Adipocyte (in vitro differentiated cells): ENCODE measurements at regions not wholly inside any gene's neighbourhood (a gene's known extent, or its start where the extent isn't known, plus 50 kb on each side); places are given as distances from the start of the nearest gene placed in this dataset.
A peak's percentile ranks its signal among the peaks of the same experiment; 100 is the strongest.
"Not testable (repeated sequence)": the region's sequence is repeated elsewhere in the genome, so short reads cannot be mapped to it uniquely, and the experiment has no call there.

ENCODE experiments used
- DNase-seq: peaks from one replicate; pipeline ENCODE4 v3.0.0-alpha.2; 2015; ENCODE audit warnings: low read depth
- H3K27me3 ChIP-seq: replicated peaks from 2 replicates; pipeline ENCODE4 v1.7.0; 2013; ENCODE audit warnings: mild to moderate bottlenecking, low read length, moderate library complexity; ENCODE audit not compliant: control insufficient read depth, insufficient read depth
- H3K36me3 ChIP-seq: 2 replicates; pipeline ENCODE4 v1.7.0; 2013; ENCODE audit warnings: low read length, mild to moderate bottlenecking, moderate library complexity; ENCODE audit not compliant: control insufficient read depth, insufficient read depth, severe bottlenecking
- H3K4me1 ChIP-seq: 2 replicates; pipeline ENCODE4 v1.7.0; 2013; ENCODE audit warnings: mild to moderate bottlenecking, low read length, moderate library complexity; ENCODE audit not compliant: control insufficient read depth, insufficient read depth
- H3K4me3 ChIP-seq: 2 replicates; pipeline ENCODE4 v1.7.0; 2013; ENCODE audit warnings: mild to moderate bottlenecking, low read length, moderate library complexity
- H3K9ac ChIP-seq: 2 replicates; pipeline ENCODE4 v1.7.0; 2013; ENCODE audit warnings: mild to moderate bottlenecking, low read length, moderate library complexity
- H3K9me3 ChIP-seq: 2 replicates; pipeline ENCODE4 v1.7.0; 2013; ENCODE audit warnings: mild to moderate bottlenecking, low read length, moderate library complexity; ENCODE audit not compliant: control insufficient read depth

- DNase-seq: no peak
- no peak overlapping the region for H3K4me3 ChIP-seq
- H3K27me3 ChIP-seq: no peaks in the 10 kb centered on the region
- H3K4me1 ChIP-seq: no peaks in the 10 kb centered on the region
- no peaks in the 10 kb centered on the region for H3K9me3 ChIP-seq
- peaks cover 15% of the 10 kb centered on the region for H3K36me3 ChIP-seq
- H3K9ac ChIP-seq: no peak overlapping the region
Measured at GRCh38 chr15:99823346-99823745, 90.1 kb upstream of the LYSMD4 start.

DNA sequence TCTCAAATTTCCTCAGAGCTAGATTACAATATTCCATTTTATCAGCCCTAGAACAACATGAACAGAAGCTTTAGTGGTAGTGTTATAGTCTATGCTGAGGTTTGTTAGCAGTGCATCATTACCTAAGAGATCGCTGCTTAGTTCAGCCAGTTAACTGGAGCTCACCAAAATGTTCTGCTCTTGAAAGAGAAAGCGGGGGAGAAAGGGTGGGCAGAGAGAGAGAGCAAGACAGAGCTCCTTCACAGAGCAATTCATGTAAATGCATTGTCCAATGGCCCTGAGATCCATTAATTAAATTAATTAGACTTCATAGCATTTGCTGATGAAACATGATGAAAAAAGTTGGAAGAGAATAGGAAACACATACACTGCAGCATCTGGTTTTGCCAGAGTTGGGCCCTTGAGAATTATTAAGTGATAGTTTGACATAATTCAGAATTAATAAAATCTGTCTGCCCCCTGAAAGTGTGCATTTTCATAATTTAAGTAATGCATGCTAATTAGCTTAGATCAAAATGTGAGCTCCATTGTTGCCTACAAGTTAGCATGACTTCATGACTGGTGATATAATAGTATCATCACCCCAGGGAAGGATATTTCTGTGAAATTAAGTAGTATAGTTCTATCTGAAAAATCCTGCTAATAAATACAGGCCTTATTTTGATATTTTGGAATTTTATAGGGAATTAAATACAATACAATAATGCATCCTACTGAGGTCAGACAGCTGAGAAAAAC, 86.9 kb upstream of the LYSMD4 start:
- Histone ChIP-seq H3K9ac (no peak overlapping the region), H3K4me3 (no peak overlapping the region), H3K27me3 (no peaks in the 10 kb centered on the region), H3K9me3 (no peaks in the 10 kb centered on the region), H3K36me3 (peaks cover 20% of the 10 kb centered on the region), H3K4me1 (no peaks in the 10 kb centered on the region)
- DNase-seq: no peak

DNA sequence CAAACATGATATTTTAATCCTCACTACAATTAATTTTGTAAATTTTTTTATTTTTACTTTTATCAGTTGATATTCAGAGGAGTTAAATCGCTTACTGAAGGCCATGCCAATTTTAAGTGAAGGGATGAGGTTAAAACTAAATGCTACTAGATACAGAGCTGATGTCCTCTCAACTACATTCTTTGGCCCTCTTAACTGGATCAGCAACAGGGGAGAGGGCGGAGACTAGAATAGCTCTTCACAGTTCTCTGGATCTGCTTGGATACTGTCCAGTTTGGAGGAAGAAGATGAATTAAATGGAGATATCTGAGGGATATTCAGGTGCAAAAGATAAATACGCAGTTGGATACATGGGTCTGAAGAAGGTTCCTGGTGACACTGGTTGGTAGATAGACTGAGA, 85.6 kb upstream of the LYSMD4 start:
- Histone ChIP-seq H3K9ac (no peak overlapping the region), H3K4me3 (no peak overlapping the region), H3K4me1 (no peaks in the 10 kb centered on the region), H3K27me3 (no peaks in the 10 kb centered on the region), H3K36me3 (peaks cover 25% of the 10 kb centered on the region), H3K9me3 (no peaks in the 10 kb centered on the region)
- DNase-seq: no peak

GRCh38 chr15:99816862-99817261, 83.6 kb upstream of the LYSMD4 start:
- H3K36me3 ChIP-seq: peaks cover 25% of the 10 kb centered on the region
- not testable (repeated sequence) for H3K27me3 ChIP-seq, H3K4me3 ChIP-seq, DNase-seq, H3K9me3 ChIP-seq, H3K9ac ChIP-seq, H3K4me1 ChIP-seq

- not testable (repeated sequence) for DNase-seq, H3K27me3 ChIP-seq, H3K4me1 ChIP-seq, H3K4me3 ChIP-seq, H3K9ac ChIP-seq, H3K9me3 ChIP-seq, H3K36me3 ChIP-seq
Measured at GRCh38 chr15:99810663-99811062, 77.4 kb upstream of the LYSMD4 start.

DNA sequence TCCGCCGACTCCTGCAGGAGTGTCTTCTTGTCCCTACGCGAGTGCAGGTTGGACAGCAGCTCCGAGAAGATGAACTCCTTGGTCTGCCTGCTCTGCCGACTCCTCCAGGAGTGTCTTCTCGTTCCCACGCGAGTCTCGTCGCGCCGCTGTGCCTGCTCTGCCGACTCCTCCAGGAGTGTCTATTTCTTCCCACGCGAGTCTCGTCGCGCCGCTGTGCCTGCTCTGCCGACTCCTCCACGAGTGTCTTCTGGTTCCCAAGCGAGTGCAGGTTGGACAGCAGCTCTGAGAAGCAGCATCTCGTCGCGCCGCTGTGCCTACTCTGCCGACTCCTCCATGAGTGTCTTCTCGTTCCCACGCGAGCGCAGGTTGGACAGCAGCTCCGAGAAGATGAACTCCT, 66.6 kb upstream of the LYSMD4 start:
- DNase-seq, H3K9ac ChIP-seq, H3K36me3 ChIP-seq, H3K9me3 ChIP-seq, H3K27me3 ChIP-seq, H3K4me3 ChIP-seq, H3K4me1 ChIP-seq: not testable (repeated sequence)

DNA sequence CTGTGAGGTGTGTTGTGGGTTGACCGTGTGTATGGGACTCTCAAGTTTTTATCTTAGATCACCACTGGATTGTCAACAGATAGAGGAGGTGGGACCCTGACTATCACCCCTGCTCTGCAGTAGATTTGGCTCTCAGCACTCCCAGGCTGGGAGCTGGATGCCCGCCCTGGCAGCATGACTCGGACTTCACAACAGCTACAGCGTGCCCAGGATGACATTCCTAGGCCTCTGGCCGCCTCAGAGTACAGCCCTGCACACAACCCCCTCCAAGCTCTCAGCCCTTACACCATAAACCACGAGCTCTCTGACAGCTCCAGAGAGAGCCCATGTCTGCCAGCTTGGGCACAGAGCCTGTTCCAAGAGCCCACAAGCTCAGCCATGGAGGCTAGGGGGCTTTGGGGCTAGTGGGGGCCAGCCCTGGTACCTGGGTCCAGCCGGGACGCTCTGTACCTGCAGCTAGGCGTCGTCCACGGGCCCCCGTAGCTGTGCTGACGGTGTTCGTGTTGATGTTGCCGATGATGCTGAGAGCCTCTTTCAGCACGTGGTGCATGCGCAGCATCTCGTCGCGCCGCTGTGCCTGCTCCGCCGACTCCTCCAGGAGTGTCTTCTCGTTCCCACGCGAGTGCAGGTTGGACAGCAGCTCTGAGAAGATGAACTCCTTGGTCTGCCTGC, 66.1 kb upstream of the LYSMD4 start:
- not testable (repeated sequence) for H3K4me3 ChIP-seq, H3K27me3 ChIP-seq, H3K4me1 ChIP-seq, H3K9me3 ChIP-seq, H3K9ac ChIP-seq, H3K36me3 ChIP-seq
- peak; percentile 1 for DNase-seq

GRCh38 chr15:99796940-99797870, 64.0 kb upstream of the LYSMD4 start:
- H3K4me1 ChIP-seq, DNase-seq, H3K9me3 ChIP-seq, H3K27me3 ChIP-seq, H3K4me3 ChIP-seq, H3K36me3 ChIP-seq, H3K9ac ChIP-seq: not testable (repeated sequence)

DNA sequence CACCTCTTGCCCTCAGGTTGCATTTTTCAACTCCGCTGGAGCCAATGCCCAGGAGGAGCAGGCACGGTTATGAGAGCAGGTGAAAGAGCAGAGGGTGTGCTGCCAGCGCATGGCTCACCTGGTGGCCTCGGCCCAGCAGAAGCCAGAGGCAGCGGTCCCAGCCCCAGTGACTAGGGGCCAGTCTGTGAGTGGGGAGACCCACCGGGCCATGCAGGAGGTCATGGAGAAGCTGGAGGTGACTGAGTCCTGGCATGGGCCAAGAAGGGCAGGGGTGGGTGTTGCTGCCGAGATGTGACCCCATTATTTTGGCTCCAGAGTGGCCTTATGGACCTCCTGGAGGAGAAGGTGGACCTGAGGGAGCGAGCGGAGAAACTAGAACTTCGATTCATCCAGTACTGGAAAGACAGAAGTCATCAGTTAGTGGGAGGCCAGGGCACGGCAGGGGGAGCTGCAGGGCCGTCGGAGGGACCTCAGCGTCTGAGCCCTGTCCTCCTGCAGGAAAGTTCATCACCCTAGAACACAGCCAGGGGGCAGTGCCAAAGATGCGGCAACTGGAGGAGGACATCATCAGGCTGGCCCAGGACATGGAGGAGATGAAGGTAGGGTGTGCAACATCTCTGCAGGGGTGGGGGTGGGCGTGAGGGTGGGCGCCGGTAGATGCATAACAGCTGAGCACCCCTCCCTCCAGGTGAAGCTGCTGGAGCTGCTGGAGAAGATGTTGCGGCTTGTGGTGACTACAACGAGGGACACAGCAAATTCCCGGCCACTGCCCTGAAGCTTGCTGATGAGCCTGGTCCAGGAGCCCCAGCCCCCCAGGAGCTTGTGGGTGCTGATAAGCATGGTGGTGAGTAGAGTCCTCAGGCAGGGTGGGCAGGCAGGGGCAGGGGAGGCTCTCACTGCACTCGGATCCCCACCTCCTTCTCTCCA, 58.9 kb upstream of the LYSMD4 start:
- not testable (repeated sequence) for DNase-seq, H3K9ac ChIP-seq

GRCh38 chr15:99790751-99791150, 57.5 kb upstream of the LYSMD4 start:
- not testable (repeated sequence) for H3K4me1 ChIP-seq, DNase-seq, H3K9ac ChIP-seq, H3K27me3 ChIP-seq, H3K36me3 ChIP-seq, H3K9me3 ChIP-seq, H3K4me3 ChIP-seq

More for the DNA sequence above, 58.9 kb upstream of the LYSMD4 start:
- H3K4me1 ChIP-seq, H3K36me3 ChIP-seq, H3K9me3 ChIP-seq, H3K4me3 ChIP-seq, H3K27me3 ChIP-seq: not testable (repeated sequence)
